ENCODE measurements at regions not wholly inside any gene's neighbourhood (a gene's known extent, or its start where the extent isn't known, plus 50 kb on each side); places are given as distances from the start of the nearest gene placed in this dataset.

GRCh38 chr5:167780177-167780576, 511.3 kb upstream of the WWC1 start:
- Histone ChIP-seq H2AFZ (ENCODE audit: low read length) (no peak overlapping the region), H3K27ac (ENCODE audit: low read depth, low read length, poor library complexity, severe bottlenecking) (no peak overlapping the region), H3K9me3 (ENCODE audit: low read length) (no peaks in the 10 kb centered on the region), H3K36me3 (ENCODE audit: insufficient read depth, low read length) (no peaks in the 10 kb centered on the region), H3K4me1 (ENCODE audit: insufficient read depth, low read length, poor library complexity, severe bottlenecking) (no peaks in the 10 kb centered on the region), H3K4me2 (ENCODE audit: low read length) (no peak overlapping the region), H3K79me2 (ENCODE audit: insufficient read depth, low read depth, low read length) (no peaks in the 10 kb centered on the region), H3K9me2 (ENCODE audit: insufficient read depth, low read length) (no peaks in the 10 kb centered on the region), H3K4me3 (ENCODE audit: low read depth, low read length, poor library complexity, severe bottlenecking) (no peak overlapping the region), H4K20me1 (ENCODE audit: insufficient read depth, low read length) (no peaks in the 10 kb centered on the region)
- ChIA-PET CTCF (ENCODE audit: unreplicated experiment) (no interaction called here), POLR2A (no interaction called here)
- BruUV-seq (replicated peaks): no TSS peak
- intact Hi-C loops (cut with micrococcal nuclease; ENCODE audit: unreplicated experiment): no loop called here
- DNase-seq (ENCODE audit: low spot score): no peak
- TF ChIP-seq EZH2phosphoT487 (IDR thresholded peaks at IDR 0.05; ENCODE audit: borderline replicate concordance, low read depth, low read length): no peak
- TF ChIP-seq CTCF (conservative IDR thresholded peaks at IDR 0.05; ENCODE audit: low read length): no peak

- DNase-seq (ENCODE audit: low spot score): no peak
- Histone ChIP-seq H4K20me1 (ENCODE audit: insufficient read depth, low read length) (no peaks in the 10 kb centered on the region), H3K4me2 (ENCODE audit: low read length) (no peak overlapping the region), H3K27ac (ENCODE audit: low read depth, low read length, poor library complexity, severe bottlenecking) (no peak overlapping the region), H3K9me2 (ENCODE audit: insufficient read depth, low read length) (no peaks in the 10 kb centered on the region), H3K4me1 (ENCODE audit: insufficient read depth, low read length, poor library complexity, severe bottlenecking) (no peaks in the 10 kb centered on the region), H3K9me3 (ENCODE audit: low read length) (no peaks in the 10 kb centered on the region), H3K4me3 (ENCODE audit: low read depth, low read length, poor library complexity, severe bottlenecking) (no peak overlapping the region), H2AFZ (ENCODE audit: low read length) (no peak overlapping the region), H3K36me3 (ENCODE audit: insufficient read depth, low read length) (no peaks in the 10 kb centered on the region), H3K79me2 (ENCODE audit: insufficient read depth, low read depth, low read length) (no peaks in the 10 kb centered on the region)
- TF ChIP-seq EZH2phosphoT487 (IDR thresholded peaks at IDR 0.05; ENCODE audit: borderline replicate concordance, low read depth, low read length) (no peak), CTCF (conservative IDR thresholded peaks at IDR 0.05; ENCODE audit: low read length) (no peak)
- CTCF ChIA-PET (ENCODE audit: unreplicated experiment): no interaction called here
- intact Hi-C loops (cut with micrococcal nuclease; ENCODE audit: unreplicated experiment): no loop called here
- BruUV-seq (replicated peaks): no TSS peak
- POLR2A ChIA-PET: interaction anchor here (0.9 kb wide), 1 partner anchor 9 kb away, joined by 3 read pairs; no protein-coding TSS in a partner anchor
Measured at GRCh38 chr5:167783145-167783817, 508.2 kb upstream of the WWC1 start.

- no TSS peak for BruUV-seq (replicated peaks)
- CTCF ChIA-PET (ENCODE audit: unreplicated experiment): no interaction called here
- intact Hi-C loops (cut with micrococcal nuclease; ENCODE audit: unreplicated experiment): no loop called here
Measured at GRCh38 chr5:167785106-167785505, 506.3 kb upstream of the WWC1 start.

More at GRCh38 chr5:167785106-167785505, 506.3 kb upstream of the WWC1 start:
- TF ChIP-seq EZH2phosphoT487 (IDR thresholded peaks at IDR 0.05; ENCODE audit: borderline replicate concordance, low read depth, low read length) (no peak), CTCF (conservative IDR thresholded peaks at IDR 0.05; ENCODE audit: low read length) (no peak)
- H3K4me3 ChIP-seq (ENCODE audit: low read depth, low read length, poor library complexity, severe bottlenecking): no peak overlapping the region
- no peaks in the 10 kb centered on the region for H3K36me3 ChIP-seq (ENCODE audit: insufficient read depth, low read length)
- H3K4me1 ChIP-seq (ENCODE audit: insufficient read depth, low read length, poor library complexity, severe bottlenecking): no peaks in the 10 kb centered on the region
- no peak for DNase-seq (ENCODE audit: low spot score)
- H4K20me1 ChIP-seq (ENCODE audit: insufficient read depth, low read length): no peaks in the 10 kb centered on the region
- no peaks in the 10 kb centered on the region for H3K9me3 ChIP-seq (ENCODE audit: low read length)
- no peaks in the 10 kb centered on the region for H3K9me2 ChIP-seq (ENCODE audit: insufficient read depth, low read length)
- no peak overlapping the region for H2AFZ ChIP-seq (ENCODE audit: low read length)
- H3K79me2 ChIP-seq (ENCODE audit: insufficient read depth, low read depth, low read length): no peaks in the 10 kb centered on the region
- H3K27ac ChIP-seq (ENCODE audit: low read depth, low read length, poor library complexity, severe bottlenecking): no peak overlapping the region
- POLR2A ChIA-PET: no interaction called here
- no peak overlapping the region for H3K4me2 ChIP-seq (ENCODE audit: low read length)
